Activated CD8-positive, alpha-beta T cell treated with anti-CD3 and anti-CD28 coated beads for 36 hours (primary cell): ENCODE measurements at regions not wholly inside any gene's neighbourhood (a gene's known extent, or its start where the extent isn't known, plus 50 kb on each side); places are given as distances from the start of the nearest gene placed in this dataset.
"Not testable (repeated sequence)": the region's sequence is repeated elsewhere in the genome, so short reads cannot be mapped to it uniquely, and the experiment has no call there.

Experiments used
- ATAC-seq: fragments of 200-7000 bp; cut with Tn5 transposase; one replicate; pipeline ENCODE4 v1.10.0; 2021; ENCODE audit warnings: mild to moderate bottlenecking, moderate library complexity
- CTCF ChIA-PET: fragments of 350-600 bp; sonication (Branson Sonifier 250); formaldehyde crosslinking; loops from one replicate; lab custom pipeline; 2021; ENCODE audit warnings: antibody characterized with exemption; lab: Charles Lee
- POLR2A ChIA-PET: fragments of 350-600 bp; sonication (Branson Sonifier 250); formaldehyde crosslinking; loops from one replicate; lab custom pipeline; 2021; ENCODE audit warnings: antibody characterized with exemption; lab: Charles Lee
- DNase-seq: peaks from one replicate; pipeline ENCODE4 v3.0.0-alpha.2; 2020
- H3K27ac Mint-ChIP-seq: one replicate; pipeline ENCODE4 v1.8.0; 2021; ENCODE audit warnings: mild to moderate bottlenecking, mixed read lengths
- H3K27me3 Mint-ChIP-seq: one replicate; pipeline ENCODE4 v1.8.0; 2021; ENCODE audit warnings: mixed read lengths
- H3K36me3 Mint-ChIP-seq: one replicate; pipeline ENCODE4 v1.8.0; 2021; ENCODE audit warnings: low read depth, mixed read lengths
- H3K4me1 Mint-ChIP-seq: one replicate; pipeline ENCODE4 v1.8.0; 2021; ENCODE audit warnings: low read depth, mixed read lengths
- H3K4me3 Mint-ChIP-seq: one replicate; pipeline ENCODE4 v1.8.0; 2021; ENCODE audit warnings: mild to moderate bottlenecking, moderate library complexity, mixed read lengths
- H3K9me3 Mint-ChIP-seq: one replicate; pipeline ENCODE4 v1.8.0; 2021; ENCODE audit warnings: mixed read lengths
- CTCF ChIP-seq: fragments of 200-600 bp; IDR thresholded peaks from one replicate; pipeline ENCODE4 v1.8.0; 2022; ENCODE audit warnings: antibody characterized with exemption, mild to moderate bottlenecking
- intact Hi-C: fragments of 100-400 bp; cut with micrococcal nuclease; formaldehyde crosslinking; loops from one replicate; pipeline ENCODE4 v1.10.0; 2022

- H3K4me1 Mint-ChIP-seq: peaks cover 3% of the 10 kb centered on the region
- POLR2A ChIA-PET: no interaction called here
- H3K4me3 Mint-ChIP-seq: no peak overlapping the region
- no peaks in the 10 kb centered on the region for H3K9me3 Mint-ChIP-seq
- peaks cover 2% of the 10 kb centered on the region for H3K27me3 Mint-ChIP-seq
- CTCF ChIA-PET: no interaction called here
- no peaks in the 10 kb centered on the region for H3K36me3 Mint-ChIP-seq
- DNase-seq (no peak), ATAC-seq (no peak)
- H3K27ac Mint-ChIP-seq: no peak overlapping the region
- intact Hi-C loops: no loop called here
- TF ChIP-seq CTCF: no peak
These were observed 161.0 kb downstream of the C16orf95 start for GRCh38 chr16:87156195-87156594.

- CTCF ChIA-PET: interaction anchor here (2.2 kb wide), 1 partner anchor 138 kb away, joined by 5 read pairs; no protein-coding TSS in a partner anchor
- peaks cover 4% of the 10 kb centered on the region for H3K27me3 Mint-ChIP-seq
- DNase-seq (no peak), ATAC-seq (no peak)
- H3K4me1 Mint-ChIP-seq: peaks cover 4% of the 10 kb centered on the region
- POLR2A ChIA-PET: no interaction called here
- H3K9me3 Mint-ChIP-seq: peaks cover 3% of the 10 kb centered on the region
- intact Hi-C loops: no loop called here
- no peak overlapping the region for H3K4me3 Mint-ChIP-seq
- TF ChIP-seq CTCF: no peak
- no peaks in the 10 kb centered on the region for H3K36me3 Mint-ChIP-seq
- H3K27ac Mint-ChIP-seq: no peak overlapping the region
These were observed 157.0 kb downstream of the C16orf95 start for GRCh38 chr16:87160234-87160636.

- DNase-seq: peak; percentile 30
- Mint-ChIP-seq H3K4me1 (peaks cover 4% of the 10 kb centered on the region), H3K27me3 (peaks cover 4% of the 10 kb centered on the region), H3K4me3 (no peak overlapping the region), H3K36me3 (no peaks in the 10 kb centered on the region), H3K9me3 (peaks cover 3% of the 10 kb centered on the region), H3K27ac (no peak overlapping the region)
- intact Hi-C loops: no loop called here
- ATAC-seq: peak; percentile 13
- ChIA-PET CTCF (interaction anchor here (2.2 kb wide), 1 partner anchor 137 kb away, joined by 5 read pairs; no protein-coding TSS in a partner anchor), POLR2A (no interaction called here)
- no peak for TF ChIP-seq CTCF
These were observed 156.4 kb downstream of the C16orf95 start for GRCh38 chr16:87160701-87161337.

- H3K9me3 Mint-ChIP-seq, H3K27me3 Mint-ChIP-seq, H3K36me3 Mint-ChIP-seq, intact Hi-C loops, ATAC-seq, H3K27ac Mint-ChIP-seq, H3K4me3 Mint-ChIP-seq, POLR2A ChIA-PET, H3K4me1 Mint-ChIP-seq: not testable (repeated sequence)
- DNase-seq: peak; percentile 43
- CTCF ChIA-PET: interaction anchor here (2.2 kb wide), 1 partner anchor 136 kb away, joined by 5 read pairs; no protein-coding TSS in a partner anchor
These were observed 155.8 kb downstream of the C16orf95 start for GRCh38 chr16:87161410-87161809.

GRCh38 chr16:87161822-87162676 lies 155.1 kb downstream of the C16orf95 start:
- peak overlapping the region; percentile 53 for H3K27ac Mint-ChIP-seq
- CTCF ChIA-PET: interaction anchor here (2.2 kb wide), 1 partner anchor 136 kb away, joined by 5 read pairs; no protein-coding TSS in a partner anchor

GRCh38 chr16:87162799-87163198 lies 154.4 kb downstream of the C16orf95 start:
- H3K9me3 Mint-ChIP-seq, CTCF ChIA-PET, H3K27ac Mint-ChIP-seq, DNase-seq, H3K27me3 Mint-ChIP-seq, POLR2A ChIA-PET, H3K4me1 Mint-ChIP-seq, H3K36me3 Mint-ChIP-seq, H3K4me3 Mint-ChIP-seq, ATAC-seq, intact Hi-C loops: not testable (repeated sequence)

More at GRCh38 chr16:87161822-87162676, 155.1 kb downstream of the C16orf95 start:
- ATAC-seq (peak; percentile 35), DNase-seq (peak; percentile 68)
- Mint-ChIP-seq H3K4me1 (peaks cover 4% of the 10 kb centered on the region), H3K9me3 (peaks cover 3% of the 10 kb centered on the region), H3K36me3 (no peaks in the 10 kb centered on the region), H3K4me3 (peak overlapping the region; percentile 4), H3K27me3 (peaks cover 4% of the 10 kb centered on the region)
- TF ChIP-seq CTCF: no peak
- POLR2A ChIA-PET: no interaction called here
- intact Hi-C loops: no loop called here
